ENCODE measurements at regions not wholly inside any gene's neighbourhood (a gene's known extent, or its start where the extent isn't known, plus 50 kb on each side); places are given as distances from the start of the nearest gene placed in this dataset.
"Not testable (repeated sequence)": the region's sequence is repeated elsewhere in the genome, so short reads cannot be mapped to it uniquely, and the experiment has no call there.

DNA sequence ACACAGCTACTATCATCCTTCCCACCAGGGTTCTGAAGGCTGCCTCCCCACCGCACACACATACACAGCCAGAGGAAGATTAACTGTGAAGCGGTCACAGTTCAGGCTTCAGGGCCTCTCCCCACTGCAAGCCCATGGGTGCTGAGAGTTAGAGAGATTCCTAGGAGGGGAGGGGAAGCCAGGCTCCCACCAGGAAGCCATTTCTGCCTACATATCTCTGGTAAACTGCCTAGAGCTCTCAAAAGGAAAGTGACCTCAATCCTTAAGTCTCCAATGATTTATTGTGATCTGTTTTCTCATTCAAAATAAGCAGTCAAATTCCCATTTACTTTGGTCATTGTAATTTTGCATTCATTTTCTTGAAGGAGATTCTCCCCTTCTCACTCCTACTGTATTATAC is 141.0 kb upstream of the BNIP2 start:
- no peak for DNase-seq

DNA sequence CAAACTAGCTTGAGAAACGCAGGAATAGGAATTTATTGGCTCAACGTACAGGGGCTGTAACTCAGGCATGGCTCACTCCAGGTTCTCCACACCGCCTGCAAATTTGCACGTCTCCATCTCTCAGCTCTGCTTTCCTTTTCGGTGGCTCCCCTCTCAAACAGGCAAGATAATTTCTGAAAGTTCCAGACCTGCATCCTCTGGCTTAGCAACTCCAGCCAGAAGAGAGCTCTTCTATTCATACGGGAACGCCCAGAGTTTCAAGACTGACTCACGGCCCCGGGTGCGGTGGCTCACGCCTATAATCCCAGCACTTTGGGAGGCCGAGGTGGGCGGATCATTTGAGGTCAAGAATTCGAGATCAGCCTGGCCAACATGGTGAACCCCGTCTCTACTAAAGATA is 139.7 kb upstream of the BNIP2 start:
- no peak for DNase-seq

DNA sequence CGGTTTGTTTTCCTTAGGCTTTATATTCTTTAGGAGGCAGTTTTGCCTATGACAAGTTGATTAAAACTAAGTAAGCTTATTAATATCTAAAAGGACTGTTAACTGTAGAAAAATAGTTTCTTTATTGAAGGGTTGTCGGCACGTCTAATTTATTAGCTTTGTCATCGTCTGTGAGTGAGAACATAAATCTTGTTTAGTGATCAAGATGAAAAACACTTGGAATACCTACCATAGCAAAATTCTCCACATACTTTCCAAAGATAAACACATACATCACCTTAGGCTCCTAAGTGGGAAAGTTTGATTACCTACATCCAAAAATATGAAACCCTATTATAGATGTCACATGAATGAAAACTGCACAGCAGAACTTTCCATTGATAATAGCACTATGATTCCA is 139.1 kb upstream of the BNIP2 start:
- no peak for DNase-seq

DNA sequence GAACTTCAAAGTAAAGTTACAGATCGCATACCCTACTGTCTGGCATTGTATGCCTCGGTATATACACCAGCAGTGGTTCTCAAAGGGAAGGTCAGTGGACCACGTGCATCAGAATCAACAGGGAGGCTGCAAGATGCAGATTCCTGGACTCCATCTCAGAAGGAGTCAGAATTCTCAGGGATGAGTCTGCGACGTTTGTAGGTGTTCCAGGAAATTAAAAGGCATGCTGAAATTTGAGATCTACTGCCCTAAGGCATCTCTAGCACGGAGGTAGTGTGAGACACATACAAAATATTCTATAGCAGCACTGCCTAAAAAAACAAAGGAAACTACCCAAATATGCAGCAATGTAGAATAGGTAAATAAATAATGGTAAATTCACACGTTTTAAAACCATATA is 136.8 kb upstream of the BNIP2 start:
- no peak for DNase-seq

DNA sequence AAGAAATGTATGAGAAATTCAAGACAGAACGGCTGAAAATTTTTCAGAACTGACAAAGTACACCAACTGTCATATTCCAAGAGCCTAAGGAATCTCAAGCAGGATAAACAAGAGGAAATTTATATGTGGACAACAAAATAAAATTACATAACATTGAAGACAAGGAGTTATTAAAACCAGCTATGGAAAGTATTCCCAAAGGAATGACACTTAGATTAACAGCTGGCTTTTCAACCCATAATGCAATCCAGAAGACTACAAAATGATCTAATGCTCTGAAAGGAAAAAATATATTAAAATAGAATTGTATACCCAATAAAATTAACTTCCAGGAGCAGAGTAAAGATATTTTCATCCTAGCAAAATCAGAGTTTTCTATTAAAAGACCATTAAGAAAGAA is 132.2 kb upstream of the BNIP2 start:
- no peak for DNase-seq

DNA sequence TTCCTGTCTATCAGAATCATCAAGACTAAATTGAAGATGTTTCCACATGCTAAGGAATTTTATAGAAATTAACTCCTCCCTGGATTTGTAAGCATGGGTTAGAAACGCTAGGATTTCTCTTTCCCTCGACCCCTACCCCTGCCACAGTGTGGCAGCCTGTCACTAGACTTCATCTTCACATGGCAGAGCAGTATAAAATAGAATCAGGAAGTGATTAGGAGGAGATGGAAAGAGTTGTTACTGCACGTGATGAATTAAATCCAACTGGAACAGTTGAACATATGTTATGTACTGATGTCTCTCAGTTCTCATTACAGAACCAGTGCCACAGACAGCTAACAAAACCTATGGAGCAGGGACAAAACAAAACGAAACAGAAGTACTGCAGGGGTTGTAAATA is 130.0 kb upstream of the BNIP2 start:
- DNase-seq: no peak

DNA sequence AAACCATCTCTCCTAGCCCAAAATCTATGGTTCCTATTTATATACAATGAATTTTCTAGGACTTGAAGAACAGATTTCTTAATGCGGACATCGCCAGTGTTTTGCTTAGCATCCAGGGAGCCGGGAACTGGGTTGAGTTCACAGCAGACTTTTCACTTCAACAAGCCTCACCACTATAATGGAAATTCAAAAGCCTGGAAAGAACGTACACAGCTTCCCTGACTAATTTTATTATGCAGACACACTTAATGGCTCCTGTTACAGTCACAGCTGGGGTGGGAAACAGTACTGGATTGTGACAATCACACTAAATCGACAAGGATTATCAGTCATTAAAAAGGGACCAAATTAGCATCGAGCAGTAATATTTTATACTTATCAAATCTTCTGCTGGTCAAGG is 129.2 kb upstream of the BNIP2 start:
- DNase-seq: no peak

DNA sequence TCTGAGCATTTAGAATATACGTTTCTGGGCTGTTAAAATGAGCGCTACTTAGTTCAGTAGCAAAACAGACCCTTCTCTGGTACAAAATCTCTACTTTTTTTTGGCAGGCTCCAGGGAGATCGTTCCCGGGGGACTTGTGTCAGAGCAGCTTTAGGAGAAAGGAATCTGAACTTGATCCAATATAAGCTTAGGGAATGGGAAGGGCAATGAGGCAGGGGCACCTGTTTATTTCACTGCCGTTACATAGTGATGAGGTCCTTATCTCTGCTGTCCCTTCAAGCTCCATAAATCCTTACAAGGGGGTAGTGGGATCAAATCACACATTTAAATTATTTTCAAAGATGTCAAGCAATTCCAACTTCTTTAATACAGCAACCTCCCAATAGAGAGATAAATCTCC is 128.7 kb upstream of the BNIP2 start:
- DNase-seq: no peak

DNA sequence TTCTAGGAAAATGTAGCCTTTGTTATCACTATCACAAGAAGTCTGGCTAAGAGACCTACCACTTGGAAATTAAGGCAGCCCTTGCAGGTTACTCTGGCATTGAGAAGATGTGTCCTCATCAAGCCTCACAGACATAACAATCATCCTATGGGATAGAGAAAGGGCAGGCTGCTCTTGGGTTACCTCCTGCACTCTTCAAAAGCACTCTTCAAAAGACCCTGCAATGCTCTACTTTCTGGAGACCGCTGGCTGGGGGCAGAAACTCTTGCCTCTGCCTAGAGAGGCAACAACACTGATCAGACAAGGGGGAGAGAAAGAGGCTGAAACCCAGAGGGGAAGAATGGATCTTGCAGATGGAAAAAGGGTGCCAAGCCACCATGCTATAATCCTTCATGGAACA is 127.9 kb upstream of the BNIP2 start:
- DNase-seq: no peak

DNA sequence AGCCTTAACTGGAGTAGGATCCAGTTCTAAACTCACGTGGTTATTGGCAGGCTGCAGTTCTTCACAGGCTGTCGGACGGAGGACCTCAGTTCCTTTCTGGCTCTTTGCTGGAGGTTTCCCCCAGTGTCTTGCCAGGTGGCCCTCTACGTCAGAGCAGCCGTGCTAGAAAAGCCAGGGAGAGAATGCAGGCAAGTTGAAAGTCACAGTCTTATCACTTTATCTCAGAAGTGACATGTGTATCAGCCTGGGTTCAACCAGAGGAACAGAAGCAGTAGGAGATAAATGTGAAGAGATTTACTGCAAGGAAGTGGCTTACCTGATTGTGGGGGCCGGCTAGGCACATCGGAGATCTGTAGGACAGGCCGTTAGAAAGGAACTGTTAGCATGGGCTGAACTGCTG is 125.3 kb upstream of the BNIP2 start:
- DNase-seq: no peak

DNA sequence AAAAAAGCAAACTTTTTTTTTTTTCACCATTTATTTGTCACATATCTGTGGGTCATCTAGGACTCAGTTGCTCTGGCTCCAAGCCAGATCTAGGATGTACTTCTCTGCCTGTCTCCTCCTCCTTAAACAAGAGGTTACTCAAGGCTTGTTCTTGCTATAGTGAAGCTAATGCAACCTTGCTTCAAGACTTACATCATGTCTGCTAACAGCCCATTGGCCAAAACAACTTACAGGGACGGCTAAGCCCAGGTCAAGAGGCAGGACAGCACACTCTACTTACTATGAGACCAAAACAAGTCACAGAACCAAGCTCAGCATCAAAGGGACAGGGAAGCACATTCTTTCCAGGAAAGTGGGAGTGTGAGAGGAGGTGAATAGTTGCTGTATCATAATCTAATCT is 123.8 kb upstream of the BNIP2 start:
- no peak for DNase-seq

DNA sequence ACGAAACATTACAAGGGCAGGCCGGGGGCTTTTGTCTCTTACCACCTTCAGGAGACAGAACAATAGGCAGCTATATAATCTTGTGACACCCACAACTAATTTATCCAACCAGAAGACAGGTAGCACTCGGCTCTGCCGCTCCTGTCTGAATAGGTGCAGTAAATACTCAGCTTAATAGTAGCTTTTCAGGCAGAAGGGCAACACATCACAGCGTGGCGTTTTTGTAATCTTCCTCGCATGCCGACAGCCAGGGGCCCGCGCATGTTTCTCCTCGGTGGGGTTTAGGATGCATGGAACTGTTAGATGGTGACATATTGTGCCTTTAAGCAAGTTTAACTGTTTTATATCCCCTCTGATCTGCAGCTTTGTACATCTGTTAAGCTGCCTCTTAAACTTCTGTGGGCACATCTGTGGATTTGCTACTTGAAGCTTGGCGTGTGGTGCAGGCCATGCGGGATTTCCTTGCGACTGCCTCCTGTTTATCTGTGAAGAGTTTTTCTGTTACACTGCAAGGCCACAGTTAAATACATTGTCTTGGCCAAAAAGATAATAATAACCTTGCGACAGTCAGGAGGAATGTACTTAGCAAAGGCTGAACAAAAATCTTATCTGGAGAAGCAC is 123.2 kb upstream of the BNIP2 start:
- DNase-seq: no peak

DNA sequence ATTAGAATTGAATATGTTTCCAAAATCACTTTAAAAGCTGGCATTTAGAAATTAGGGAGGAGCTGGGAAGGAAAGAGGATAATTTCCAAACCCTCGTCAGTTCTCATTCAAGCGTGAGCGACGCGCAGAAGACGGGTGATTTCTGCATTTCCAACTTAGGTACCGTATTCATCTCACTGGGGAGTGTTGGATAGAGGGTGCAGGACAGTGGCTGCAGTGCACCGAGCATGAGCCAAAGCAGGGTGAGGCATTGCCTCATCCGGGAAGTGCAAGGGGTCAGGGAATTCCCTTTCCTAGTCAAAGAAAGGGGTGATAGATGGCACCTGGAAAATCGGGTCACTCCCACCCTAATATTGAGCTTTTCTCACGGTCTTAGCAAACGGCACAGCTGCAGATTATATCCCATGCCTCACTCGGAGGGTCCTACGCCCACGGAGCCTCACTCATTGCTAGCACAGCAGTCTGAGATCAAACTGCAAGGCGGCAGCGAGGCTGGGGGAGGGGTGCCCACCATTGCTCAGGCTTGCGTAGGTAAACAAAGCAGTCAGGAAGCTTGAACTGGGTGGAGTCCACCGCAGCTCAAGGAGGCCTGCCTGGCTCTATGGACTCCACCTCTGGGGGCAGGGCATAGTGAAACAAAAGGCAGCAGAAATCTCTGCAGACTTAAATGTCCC is 114.3 kb upstream of the BNIP2 start:
- DNase-seq: not testable (repeated sequence)

DNA sequence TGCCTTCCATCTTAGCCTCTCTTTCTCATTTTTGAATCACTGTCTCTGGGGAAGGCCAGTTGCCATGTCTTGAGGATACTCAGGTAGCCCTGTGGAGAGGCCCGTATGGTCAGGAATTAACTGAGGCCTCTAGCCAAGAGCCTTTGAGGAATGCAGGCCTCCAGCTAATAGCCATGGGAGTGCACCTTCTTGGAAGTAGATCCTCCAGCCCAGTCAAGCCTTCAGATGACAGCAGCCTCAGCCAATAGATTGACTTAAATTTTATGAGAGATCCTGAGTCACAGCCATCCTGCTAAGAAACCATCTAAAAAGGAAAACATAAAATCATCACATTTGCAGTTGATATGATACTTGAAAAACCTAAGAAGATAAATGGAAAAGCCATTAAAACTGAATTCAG is 112.5 kb upstream of the BNIP2 start:
- no peak for DNase-seq

DNA sequence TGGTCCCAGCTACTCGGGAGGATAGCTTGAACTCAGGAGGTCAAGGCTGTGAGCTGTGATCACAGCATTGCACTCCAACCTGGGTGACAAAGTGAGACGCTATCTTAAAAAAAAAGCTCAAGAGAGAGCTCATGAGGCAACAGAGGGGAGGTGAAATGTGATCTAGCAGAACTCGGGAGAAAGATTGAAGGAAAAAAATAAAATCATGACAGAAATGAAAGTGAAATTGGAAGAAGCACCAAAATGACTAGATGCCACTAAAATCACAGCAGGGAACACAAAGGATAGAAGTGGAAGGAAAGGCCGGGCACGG is 109.4 kb upstream of the BNIP2 start:
- no peak for DNase-seq

DNA sequence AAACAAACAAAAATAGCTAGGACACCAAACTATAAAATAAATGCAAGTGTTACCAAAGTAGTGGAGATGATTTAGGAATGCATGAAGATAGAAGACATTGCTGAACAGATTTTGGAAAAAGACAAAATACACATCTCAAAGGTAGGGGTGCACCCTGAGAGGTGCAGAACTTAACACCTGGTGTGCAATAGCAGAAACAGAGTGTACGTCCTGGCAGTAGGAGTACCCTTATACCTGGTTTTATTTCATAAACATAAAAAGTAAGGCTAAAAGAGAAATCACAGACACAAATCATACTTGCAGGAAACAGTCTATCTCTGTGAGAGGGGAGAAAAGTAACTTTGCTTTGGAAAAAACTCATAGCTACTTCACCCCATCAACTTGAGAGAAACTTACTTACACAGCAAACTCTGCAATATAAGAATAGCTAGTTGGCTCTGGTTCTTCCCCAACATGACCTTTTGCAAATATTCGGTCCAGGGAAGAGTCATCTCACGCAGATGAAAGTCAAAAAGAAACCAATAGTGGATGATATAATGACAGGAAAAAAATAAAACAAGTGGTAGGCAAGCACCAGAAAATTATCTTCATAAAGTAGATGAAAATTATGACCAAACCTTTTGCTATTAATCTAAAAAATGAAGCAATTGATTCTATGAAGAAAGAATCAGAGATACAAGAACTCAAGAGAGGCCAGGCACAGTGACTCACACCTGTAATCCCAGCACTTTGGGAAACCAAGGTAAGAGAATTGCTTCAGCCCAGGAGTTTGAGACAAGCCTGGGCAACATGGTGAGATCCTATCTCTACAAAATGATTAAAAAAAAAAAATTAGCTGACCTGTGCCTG is 108.9 kb upstream of the BNIP2 start:
- DNase-seq: no peak

DNA sequence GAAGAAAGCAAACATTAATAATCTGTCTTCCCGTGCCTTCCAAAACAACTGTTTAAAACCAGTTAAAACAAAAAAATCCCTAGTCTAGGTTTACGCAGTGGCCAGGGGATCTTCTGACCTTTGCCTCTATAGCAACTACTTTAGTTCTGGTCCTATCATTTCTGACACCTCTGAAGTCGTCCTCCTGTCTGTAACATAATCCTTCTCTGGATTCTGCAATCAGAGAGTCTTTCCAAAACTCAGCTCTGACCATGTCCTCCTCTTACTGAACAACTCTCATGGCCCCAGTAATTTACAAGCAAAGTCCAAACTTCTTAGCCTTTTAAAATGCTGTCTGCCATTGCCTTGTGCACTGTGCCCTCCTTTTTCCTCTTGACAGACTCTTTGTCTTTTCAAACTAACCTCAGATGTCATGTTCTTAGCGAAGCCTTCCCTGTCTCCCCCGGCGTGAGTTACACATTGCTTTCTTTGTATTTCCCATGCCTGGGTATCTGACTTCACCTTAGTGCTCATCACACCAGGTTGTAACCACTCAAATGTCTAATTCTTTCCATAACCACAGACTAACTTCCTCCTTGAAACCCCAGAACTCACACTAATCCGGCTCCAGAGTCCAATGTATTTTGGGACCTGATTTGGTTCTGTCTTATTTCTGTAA is 105.2 kb upstream of the BNIP2 start:
- no peak for DNase-seq

DNA sequence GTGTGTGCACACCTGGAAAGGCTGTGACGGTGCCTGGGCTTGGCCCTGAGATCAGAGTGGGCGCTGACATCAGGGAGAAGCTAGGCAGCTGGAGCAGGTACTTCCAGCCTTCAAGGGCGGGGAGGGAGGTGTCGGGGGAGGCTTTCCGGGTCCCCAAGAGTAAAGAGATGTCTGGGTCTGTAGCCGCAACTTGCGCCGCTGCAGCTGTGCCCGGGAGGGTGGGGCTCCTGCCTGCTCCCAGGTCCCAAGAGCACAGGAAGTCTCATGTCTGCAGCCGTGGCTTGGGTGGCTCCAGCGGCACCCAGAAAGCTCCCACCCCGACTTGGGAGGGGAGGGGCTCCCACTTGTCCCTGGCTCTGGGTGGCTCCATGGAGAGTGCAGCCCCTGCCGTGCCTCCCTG is 103.2 kb upstream of the BNIP2 start:
- no peak for DNase-seq

DNA sequence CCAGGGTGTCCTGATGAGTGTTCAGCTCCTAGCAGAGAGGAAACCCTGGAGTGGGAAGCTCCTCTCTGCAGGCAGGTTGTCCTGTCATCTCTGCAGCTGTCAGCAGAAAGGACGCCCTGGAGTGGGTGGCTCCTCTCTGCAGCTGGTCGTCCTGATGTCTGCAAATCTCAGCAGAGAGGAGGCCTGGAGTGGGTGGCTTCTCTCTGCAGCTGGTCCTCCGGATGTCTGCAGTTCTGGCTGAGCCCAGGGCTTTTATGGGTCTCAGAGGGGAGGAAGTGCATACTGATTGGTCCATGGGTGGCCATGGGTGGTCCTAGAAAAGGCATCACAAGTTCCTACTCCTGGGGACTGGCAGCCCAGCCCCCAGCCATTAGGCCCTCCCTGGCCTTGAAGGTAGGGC is 102.6 kb upstream of the BNIP2 start:
- DNase-seq: peak; percentile 34

DNA sequence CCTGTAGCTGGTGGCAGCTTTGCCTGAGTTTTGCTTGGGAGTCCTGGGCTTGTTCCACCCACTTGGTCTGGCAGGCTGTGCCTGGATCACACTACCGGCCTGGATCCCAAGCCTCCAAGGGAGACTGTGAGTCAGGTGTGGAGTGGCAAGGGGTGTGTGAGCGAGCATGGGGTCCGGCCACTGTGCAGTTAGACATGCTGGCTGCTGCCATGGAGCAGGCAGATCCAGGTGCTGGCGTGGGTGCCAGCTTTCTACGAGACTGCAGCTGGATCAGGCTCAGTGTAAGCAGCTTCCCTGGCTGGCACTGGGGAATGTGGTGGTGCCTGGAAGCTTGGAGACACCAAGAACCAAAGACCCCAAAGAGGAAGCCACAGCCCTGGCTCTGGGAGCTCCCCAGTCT is 102.0 kb upstream of the BNIP2 start:
- no peak for DNase-seq

DNA sequence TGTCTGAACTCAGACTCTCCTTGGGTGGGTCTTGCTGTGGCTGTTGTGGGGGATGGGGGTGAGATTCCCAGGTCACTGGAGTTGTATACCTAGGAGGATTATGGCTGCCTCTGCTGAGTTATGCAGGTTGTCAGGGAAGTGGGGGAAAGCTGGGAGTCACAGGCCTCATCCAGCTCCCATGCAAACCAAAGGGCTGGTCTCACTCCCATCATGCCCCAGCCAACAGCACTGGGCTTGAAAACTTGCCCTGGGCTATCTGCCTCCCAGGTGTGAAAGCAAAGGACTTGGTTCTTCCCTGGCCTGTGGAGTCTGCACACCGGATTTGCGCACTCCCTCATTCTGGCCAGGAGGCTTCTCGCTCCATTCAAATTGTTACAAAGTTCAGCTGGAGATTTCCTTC is 97.3 kb upstream of the BNIP2 start:
- DNase-seq: not testable (repeated sequence)

DNA sequence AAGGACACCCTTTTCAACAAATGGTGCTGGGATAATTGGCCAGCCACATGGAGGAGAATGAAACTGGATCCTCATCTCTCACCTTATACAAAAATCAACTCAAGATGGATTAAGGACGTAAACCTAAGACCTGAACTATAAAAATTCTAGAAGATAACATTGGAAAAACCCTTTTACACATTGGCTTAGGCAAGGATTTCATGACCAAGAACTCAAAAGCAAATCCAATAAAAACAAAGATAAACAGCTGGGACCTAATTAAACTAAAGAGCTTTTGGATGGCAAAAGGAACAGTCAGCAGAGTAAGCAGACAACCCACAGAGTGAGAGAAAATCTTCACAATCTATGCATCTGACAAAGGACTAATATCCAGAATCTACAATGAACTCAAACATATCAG is 96.9 kb upstream of the BNIP2 start:
- not testable (repeated sequence) for DNase-seq

DNA sequence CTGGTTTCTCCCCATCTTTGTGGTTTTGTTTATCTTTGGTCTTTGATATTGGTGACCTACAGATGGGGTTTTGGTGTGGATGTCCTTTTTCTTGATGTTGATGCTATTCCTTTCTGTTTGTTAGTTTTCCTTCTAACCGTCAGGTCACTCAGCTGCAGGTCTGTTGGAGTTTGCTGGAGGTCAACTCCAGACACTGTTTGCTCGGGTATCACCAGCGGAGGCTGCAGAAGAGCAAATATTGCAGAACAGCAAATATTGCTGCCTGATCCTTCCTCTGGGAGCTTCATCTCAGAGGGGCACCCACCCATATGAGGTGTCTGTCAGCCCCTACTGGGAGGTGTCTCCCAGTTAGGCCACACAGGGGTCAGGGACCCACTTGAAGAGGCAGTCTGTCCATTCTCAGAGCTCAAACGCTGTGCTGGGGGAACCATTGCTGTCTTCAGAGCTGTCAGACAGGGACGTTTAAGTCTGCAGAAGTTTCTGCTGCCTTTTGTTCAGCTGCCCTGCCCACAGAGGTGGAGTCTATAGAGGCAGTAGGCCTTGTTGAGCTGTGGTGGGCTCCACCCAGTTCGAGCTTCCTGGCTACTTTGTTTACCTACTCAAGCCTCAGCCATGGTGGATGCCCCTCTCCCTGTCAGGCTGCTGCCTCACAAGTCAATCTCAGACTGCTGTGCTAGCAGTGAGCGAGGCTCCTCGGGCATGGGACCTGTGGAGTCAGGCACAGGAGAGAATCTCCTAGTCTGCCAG is 94.8 kb upstream of the BNIP2 start:
- DNase-seq: not testable (repeated sequence)
